ENCODE measurements at regions not wholly inside any gene's neighbourhood (a gene's known extent, or its start where the extent isn't known, plus 50 kb on each side); places are given as distances from the start of the nearest gene placed in this dataset.

DNA sequence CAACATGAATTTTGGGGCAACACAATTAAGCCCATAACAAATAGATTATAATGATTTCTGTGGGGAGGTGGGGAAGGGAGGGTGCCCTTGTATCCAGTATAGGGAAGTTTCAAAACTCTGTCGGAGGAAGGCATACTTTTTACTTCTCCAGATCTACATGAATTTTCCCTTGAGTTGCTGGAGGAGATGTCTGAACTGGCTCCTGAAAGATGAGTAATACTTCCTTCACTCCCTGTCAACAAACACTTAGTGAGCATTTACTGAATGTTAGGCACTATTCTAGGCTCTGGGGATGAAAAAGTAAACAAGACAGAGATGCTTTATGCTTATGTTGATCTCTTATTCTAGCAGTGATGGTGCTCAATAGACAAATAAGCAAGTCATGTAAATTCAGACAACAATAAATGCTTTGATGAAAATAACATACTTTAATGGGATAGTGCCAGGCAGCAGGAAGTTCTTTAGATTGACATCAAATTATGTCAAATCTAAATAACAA lies 197.9 kb upstream of the ANKH start:
- in situ Hi-C loops (cut with HindIII; ENCODE audit: low pct_ligation_motif_present, low sequenced_read_pairs): no loop called here
- H3K4me3 ChIP-seq (ENCODE audit: low read depth, low read length): no peak overlapping the region
- no peaks in the 10 kb centered on the region for H3K36me3 ChIP-seq (replicated peaks)

DNA sequence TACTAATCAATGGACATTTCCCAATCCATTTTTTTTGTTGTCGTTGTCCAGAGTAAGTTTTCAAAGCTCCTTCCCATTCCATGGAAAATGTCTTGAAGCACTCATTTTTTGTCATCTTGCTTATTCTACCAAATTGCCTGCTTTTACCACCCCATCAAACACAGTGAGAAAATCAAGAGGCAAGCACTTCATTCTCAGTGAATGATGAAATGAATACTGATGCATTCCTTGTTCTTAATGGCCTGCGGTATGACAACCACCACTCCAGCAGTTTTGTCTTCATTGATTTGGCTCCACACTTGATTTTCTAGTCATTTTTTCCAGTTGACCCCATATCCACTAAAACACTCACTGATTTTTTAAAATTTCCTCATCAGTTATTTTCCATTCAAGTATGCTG lies 193.5 kb upstream of the ANKH start:
- in situ Hi-C loops (cut with HindIII; ENCODE audit: low pct_ligation_motif_present, low sequenced_read_pairs): no loop called here
- TF ChIP-seq, protein P1, sequence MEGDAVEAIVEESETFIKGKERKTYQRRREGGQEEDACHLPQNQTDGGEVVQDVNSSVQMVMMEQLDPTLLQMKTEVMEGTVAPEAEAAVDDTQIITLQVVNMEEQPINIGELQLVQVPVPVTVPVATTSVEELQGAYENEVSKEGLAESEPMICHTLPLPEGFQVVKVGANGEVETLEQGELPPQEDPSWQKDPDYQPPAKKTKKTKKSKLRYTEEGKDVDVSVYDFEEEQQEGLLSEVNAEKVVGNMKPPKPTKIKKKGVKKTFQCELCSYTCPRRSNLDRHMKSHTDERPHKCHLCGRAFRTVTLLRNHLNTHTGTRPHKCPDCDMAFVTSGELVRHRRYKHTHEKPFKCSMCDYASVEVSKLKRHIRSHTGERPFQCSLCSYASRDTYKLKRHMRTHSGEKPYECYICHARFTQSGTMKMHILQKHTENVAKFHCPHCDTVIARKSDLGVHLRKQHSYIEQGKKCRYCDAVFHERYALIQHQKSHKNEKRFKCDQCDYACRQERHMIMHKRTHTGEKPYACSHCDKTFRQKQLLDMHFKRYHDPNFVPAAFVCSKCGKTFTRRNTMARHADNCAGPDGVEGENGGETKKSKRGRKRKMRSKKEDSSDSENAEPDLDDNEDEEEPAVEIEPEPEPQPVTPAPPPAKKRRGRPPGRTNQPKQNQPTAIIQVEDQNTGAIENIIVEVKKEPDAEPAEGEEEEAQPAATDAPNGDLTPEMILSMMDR (IDR thresholded peaks at IDR 0.05; ENCODE audit: low read depth, low read length, missing control alignments): no peak
- no peaks in the 10 kb centered on the region for H3K36me3 ChIP-seq (replicated peaks)
- DNase-seq: no peak
- no peak overlapping the region for H3K4me3 ChIP-seq (ENCODE audit: low read depth, low read length)
- no peak overlapping the region for H3K27ac ChIP-seq
- H3K27me3 ChIP-seq (replicated peaks): no peaks in the 10 kb centered on the region

More for the DNA sequence above, 197.9 kb upstream of the ANKH start:
- Histone ChIP-seq H3K27ac (no peak overlapping the region), H3K27me3 (replicated peaks) (no peaks in the 10 kb centered on the region)
- DNase-seq: no peak
- TF ChIP-seq, protein P1 (IDR thresholded peaks at IDR 0.05; ENCODE audit: low read depth, low read length, missing control alignments): no peak

DNA sequence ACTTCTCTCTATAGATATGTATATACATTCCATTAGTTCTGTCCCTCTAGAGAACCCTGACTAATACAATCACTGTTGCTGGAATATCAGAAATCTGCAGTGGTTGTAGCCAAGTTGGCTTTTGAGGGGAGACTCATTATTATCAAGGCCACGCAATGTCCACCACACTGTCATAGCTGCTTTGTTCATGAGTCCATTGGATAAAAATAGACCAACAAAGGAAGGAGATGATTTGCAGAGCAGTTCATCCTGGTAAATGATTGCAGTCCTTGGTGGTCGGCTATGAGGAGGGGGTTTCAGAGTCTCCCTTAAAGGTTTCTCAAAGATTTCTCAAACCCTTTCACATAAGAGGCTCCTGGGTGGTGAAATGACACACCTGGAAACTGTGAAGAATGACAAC lies 192.8 kb upstream of the ANKH start:
- no peak for DNase-seq
- in situ Hi-C loops (cut with HindIII; ENCODE audit: low pct_ligation_motif_present, low sequenced_read_pairs): no loop called here
- Histone ChIP-seq H3K27me3 (replicated peaks) (no peaks in the 10 kb centered on the region), H3K36me3 (replicated peaks) (no peaks in the 10 kb centered on the region), H3K27ac (no peak overlapping the region), H3K4me3 (ENCODE audit: low read depth, low read length) (no peak overlapping the region)
- TF ChIP-seq, protein P1 (IDR thresholded peaks at IDR 0.05; ENCODE audit: low read depth, low read length, missing control alignments): no peak

DNA sequence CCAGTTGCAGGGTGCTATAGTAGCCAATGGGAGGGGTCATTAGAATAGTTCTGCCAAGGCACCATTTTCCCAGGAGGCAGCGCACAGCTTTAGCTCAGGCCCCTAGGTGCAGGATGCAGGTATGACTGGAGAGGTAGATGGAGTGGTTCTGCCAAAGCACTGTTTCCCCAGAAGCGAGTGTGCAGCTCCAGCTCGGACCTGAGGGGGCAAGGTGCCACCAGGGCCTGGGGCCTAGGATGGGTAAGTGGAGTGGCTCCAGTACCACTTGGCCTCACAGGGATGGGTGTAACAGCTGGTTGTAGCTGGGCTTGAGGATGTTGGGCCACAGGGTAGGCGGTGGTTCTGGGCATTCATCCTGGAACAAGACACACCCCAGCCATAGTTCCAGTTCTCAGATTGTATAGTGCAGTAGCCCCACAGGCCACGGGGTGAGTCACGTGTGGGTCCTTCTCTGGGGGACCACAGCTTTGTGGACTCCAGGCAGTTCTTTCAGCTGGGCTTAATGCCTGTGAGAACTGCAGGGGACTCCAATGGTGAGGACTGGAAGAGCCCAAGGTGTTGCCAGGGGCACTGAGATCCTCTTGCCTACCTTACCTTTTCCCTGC lies 185.5 kb upstream of the ANKH start:
- H3K27ac ChIP-seq: no peak overlapping the region
- TF ChIP-seq, protein P1 (IDR thresholded peaks at IDR 0.05; ENCODE audit: low read depth, low read length, missing control alignments): no peak
- no peaks in the 10 kb centered on the region for H3K27me3 ChIP-seq (replicated peaks)
- in situ Hi-C loops (cut with HindIII; ENCODE audit: low pct_ligation_motif_present, low sequenced_read_pairs): no loop called here
- no peak overlapping the region for H3K4me3 ChIP-seq (ENCODE audit: low read depth, low read length)
- no peak for DNase-seq
- H3K36me3 ChIP-seq (replicated peaks): no peaks in the 10 kb centered on the region

DNA sequence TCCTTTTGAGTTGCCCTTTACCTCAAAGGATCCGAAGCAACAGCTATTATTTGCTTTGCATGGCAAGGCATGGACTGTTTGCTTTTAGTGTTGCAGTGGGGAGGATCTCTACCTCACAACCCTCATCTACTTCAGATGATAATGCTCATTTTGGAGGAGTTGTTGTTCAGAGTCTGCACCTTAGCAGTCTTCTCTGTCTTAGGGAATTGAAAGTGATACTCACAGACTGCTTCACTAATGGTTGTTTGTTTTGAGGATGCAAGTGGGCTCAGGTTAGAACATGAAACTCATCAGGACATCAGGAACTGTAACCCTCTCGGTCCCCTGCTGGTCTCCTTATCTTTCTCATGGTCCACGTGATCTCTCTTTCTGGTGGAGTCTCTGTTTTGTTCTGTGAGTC lies 172.9 kb upstream of the ANKH start:
- H3K4me3 ChIP-seq (ENCODE audit: low read depth, low read length): no peak overlapping the region
- no peak for DNase-seq
- H3K36me3 ChIP-seq (replicated peaks): no peaks in the 10 kb centered on the region
- TF ChIP-seq, protein P1 (IDR thresholded peaks at IDR 0.05; ENCODE audit: low read depth, low read length, missing control alignments): no peak
- H3K27ac ChIP-seq: no peak overlapping the region
- H3K27me3 ChIP-seq (replicated peaks): no peaks in the 10 kb centered on the region
- in situ Hi-C loops (cut with HindIII; ENCODE audit: low pct_ligation_motif_present, low sequenced_read_pairs): no loop called here

Data from brain microvascular endothelial cell (primary cell).